ENCODE measurements at regions not wholly inside any gene's neighbourhood (a gene's known extent, or its start where the extent isn't known, plus 50 kb on each side); places are given as distances from the start of the nearest gene placed in this dataset.

- Histone ChIP-seq H3K4me2 (ENCODE audit: low read length) (no peak overlapping the region), H3K36me3 (ENCODE audit: insufficient read depth, low read length) (no peaks in the 10 kb centered on the region), H3F3A (ENCODE audit: insufficient read depth, low read length, poor library complexity, severe bottlenecking) (no peaks in the 10 kb centered on the region), H3K27ac (ENCODE audit: low read length) (peak overlapping the region; percentile 50), H3K9me2 (ENCODE audit: insufficient read depth, low read length) (no peaks in the 10 kb centered on the region), H3K27me3 (ENCODE audit: insufficient read depth, low read depth, low read length) (no peaks in the 10 kb centered on the region), H4K20me1 (ENCODE audit: insufficient read depth) (no peaks in the 10 kb centered on the region), H3K4me3 (ENCODE audit: low read length) (no peak overlapping the region), H3K9me3 (ENCODE audit: low read length) (no peaks in the 10 kb centered on the region), H3K79me2 (replicated peaks; ENCODE audit: insufficient read depth, low read length) (no peaks in the 10 kb centered on the region), H2AFZ (ENCODE audit: low read depth, low read length) (no peak overlapping the region), H3K9ac (ENCODE audit: low read length) (peak overlapping the region; percentile 4)
- no peak for TF ChIP-seq MXI1 (conservative IDR thresholded peaks at IDR 0.05; ENCODE audit: poor library complexity, severe bottlenecking)
- no peak for TF ChIP-seq POLR2AphosphoS5 (IDR thresholded peaks at IDR 0.05)
- no peak for TF ChIP-seq TAF1 (IDR thresholded peaks at IDR 0.05; ENCODE audit: low read depth)
- TF ChIP-seq, protein P1, sequence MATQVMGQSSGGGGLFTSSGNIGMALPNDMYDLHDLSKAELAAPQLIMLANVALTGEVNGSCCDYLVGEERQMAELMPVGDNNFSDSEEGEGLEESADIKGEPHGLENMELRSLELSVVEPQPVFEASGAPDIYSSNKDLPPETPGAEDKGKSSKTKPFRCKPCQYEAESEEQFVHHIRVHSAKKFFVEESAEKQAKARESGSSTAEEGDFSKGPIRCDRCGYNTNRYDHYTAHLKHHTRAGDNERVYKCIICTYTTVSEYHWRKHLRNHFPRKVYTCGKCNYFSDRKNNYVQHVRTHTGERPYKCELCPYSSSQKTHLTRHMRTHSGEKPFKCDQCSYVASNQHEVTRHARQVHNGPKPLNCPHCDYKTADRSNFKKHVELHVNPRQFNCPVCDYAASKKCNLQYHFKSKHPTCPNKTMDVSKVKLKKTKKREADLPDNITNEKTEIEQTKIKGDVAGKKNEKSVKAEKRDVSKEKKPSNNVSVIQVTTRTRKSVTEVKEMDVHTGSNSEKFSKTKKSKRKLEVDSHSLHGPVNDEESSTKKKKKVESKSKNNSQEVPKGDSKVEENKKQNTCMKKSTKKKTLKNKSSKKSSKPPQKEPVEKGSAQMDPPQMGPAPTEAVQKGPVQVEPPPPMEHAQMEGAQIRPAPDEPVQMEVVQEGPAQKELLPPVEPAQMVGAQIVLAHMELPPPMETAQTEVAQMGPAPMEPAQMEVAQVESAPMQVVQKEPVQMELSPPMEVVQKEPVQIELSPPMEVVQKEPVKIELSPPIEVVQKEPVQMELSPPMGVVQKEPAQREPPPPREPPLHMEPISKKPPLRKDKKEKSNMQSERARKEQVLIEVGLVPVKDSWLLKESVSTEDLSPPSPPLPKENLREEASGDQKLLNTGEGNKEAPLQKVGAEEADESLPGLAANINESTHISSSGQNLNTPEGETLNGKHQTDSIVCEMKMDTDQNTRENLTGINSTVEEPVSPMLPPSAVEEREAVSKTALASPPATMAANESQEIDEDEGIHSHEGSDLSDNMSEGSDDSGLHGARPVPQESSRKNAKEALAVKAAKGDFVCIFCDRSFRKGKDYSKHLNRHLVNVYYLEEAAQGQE (IDR thresholded peaks at IDR 0.05; ENCODE audit: borderline replicate concordance): no peak
- no peak for TF ChIP-seq SMC3 (conservative IDR thresholded peaks at IDR 0.05; ENCODE audit: poor library complexity)
- TF ChIP-seq RAD21 (conservative IDR thresholded peaks at IDR 0.05): no peak
- no peak for TF ChIP-seq EP300 (conservative IDR thresholded peaks at IDR 0.05; ENCODE audit: poor library complexity, severe bottlenecking)
- TF ChIP-seq EZH2 (IDR thresholded peaks at IDR 0.05; ENCODE audit: borderline replicate concordance, insufficient read depth, low read length, poor library complexity, severe bottlenecking): no peak
- TF ChIP-seq, protein P2, sequence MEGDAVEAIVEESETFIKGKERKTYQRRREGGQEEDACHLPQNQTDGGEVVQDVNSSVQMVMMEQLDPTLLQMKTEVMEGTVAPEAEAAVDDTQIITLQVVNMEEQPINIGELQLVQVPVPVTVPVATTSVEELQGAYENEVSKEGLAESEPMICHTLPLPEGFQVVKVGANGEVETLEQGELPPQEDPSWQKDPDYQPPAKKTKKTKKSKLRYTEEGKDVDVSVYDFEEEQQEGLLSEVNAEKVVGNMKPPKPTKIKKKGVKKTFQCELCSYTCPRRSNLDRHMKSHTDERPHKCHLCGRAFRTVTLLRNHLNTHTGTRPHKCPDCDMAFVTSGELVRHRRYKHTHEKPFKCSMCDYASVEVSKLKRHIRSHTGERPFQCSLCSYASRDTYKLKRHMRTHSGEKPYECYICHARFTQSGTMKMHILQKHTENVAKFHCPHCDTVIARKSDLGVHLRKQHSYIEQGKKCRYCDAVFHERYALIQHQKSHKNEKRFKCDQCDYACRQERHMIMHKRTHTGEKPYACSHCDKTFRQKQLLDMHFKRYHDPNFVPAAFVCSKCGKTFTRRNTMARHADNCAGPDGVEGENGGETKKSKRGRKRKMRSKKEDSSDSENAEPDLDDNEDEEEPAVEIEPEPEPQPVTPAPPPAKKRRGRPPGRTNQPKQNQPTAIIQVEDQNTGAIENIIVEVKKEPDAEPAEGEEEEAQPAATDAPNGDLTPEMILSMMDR (IDR thresholded peaks at IDR 0.05; ENCODE audit: poor library complexity, severe bottlenecking): no peak
These were observed 303.2 kb downstream of the LMX1A start for GRCh38 chr1:165053351-165053750.

- no peaks in the 10 kb centered on the region for H3K36me3 ChIP-seq (ENCODE audit: insufficient read depth, low read length)
- no peaks in the 10 kb centered on the region for H4K20me1 ChIP-seq (ENCODE audit: insufficient read depth)
- peak overlapping the region; percentile 27 for H3K4me2 ChIP-seq (ENCODE audit: low read length)
- no peaks in the 10 kb centered on the region for H3F3A ChIP-seq (ENCODE audit: insufficient read depth, low read length, poor library complexity, severe bottlenecking)
- H3K9ac ChIP-seq (ENCODE audit: low read length): no peak overlapping the region
- TF ChIP-seq POLR2AphosphoS5 (IDR thresholded peaks at IDR 0.05): no peak
- TF ChIP-seq, protein P2 (IDR thresholded peaks at IDR 0.05; ENCODE audit: poor library complexity, severe bottlenecking): no peak
- TF ChIP-seq EZH2 (IDR thresholded peaks at IDR 0.05; ENCODE audit: borderline replicate concordance, insufficient read depth, low read length, poor library complexity, severe bottlenecking): no peak
- no peak for TF ChIP-seq TAF1 (IDR thresholded peaks at IDR 0.05; ENCODE audit: low read depth)
- TF ChIP-seq EP300 (conservative IDR thresholded peaks at IDR 0.05; ENCODE audit: poor library complexity, severe bottlenecking): no peak
- TF ChIP-seq, protein P1 (IDR thresholded peaks at IDR 0.05; ENCODE audit: borderline replicate concordance): no peak
- no peak for TF ChIP-seq RAD21 (conservative IDR thresholded peaks at IDR 0.05)
- no peak for TF ChIP-seq SMC3 (conservative IDR thresholded peaks at IDR 0.05; ENCODE audit: poor library complexity)
- TF ChIP-seq MXI1 (conservative IDR thresholded peaks at IDR 0.05; ENCODE audit: poor library complexity, severe bottlenecking): no peak
- H3K27me3 ChIP-seq (ENCODE audit: insufficient read depth, low read depth, low read length): no peaks in the 10 kb centered on the region
- H3K9me2 ChIP-seq (ENCODE audit: insufficient read depth, low read length): no peaks in the 10 kb centered on the region
- no peaks in the 10 kb centered on the region for H3K9me3 ChIP-seq (ENCODE audit: low read length)
- no peak overlapping the region for H2AFZ ChIP-seq (ENCODE audit: low read depth, low read length)
- H3K79me2 ChIP-seq (replicated peaks; ENCODE audit: insufficient read depth, low read length): no peaks in the 10 kb centered on the region
- H3K4me3 ChIP-seq (ENCODE audit: low read length): no peak overlapping the region
- peak overlapping the region; percentile 50 for H3K27ac ChIP-seq (ENCODE audit: low read length)
These were observed 303.6 kb downstream of the LMX1A start for GRCh38 chr1:165052936-165053335.
